ENCODE measurements at regions not wholly inside any gene's neighbourhood (a gene's known extent, or its start where the extent isn't known, plus 50 kb on each side); places are given as distances from the start of the nearest gene placed in this dataset.

GRCh38 chr18:39302481-39302880, 1736.9 kb upstream of the CELF4 start:
- no peaks in the 10 kb centered on the region for H3K9me3 ChIP-seq (ENCODE audit: low read depth)
- DNase-seq (ENCODE audit: low read depth in 1 of 2, low spot score in 1 of 2): no peak
- H3K4me1 ChIP-seq (ENCODE audit: low read depth): no peaks in the 10 kb centered on the region
- no peaks in the 10 kb centered on the region for H3K27me3 ChIP-seq
- no peaks in the 10 kb centered on the region for H3K36me3 ChIP-seq
- TF ChIP-seq CTCF (IDR thresholded peaks at IDR 0.05; ENCODE audit: low read depth, low read length): no peak
- H3K27ac ChIP-seq: no peak overlapping the region
- no peak overlapping the region for H3K4me3 ChIP-seq

DNA sequence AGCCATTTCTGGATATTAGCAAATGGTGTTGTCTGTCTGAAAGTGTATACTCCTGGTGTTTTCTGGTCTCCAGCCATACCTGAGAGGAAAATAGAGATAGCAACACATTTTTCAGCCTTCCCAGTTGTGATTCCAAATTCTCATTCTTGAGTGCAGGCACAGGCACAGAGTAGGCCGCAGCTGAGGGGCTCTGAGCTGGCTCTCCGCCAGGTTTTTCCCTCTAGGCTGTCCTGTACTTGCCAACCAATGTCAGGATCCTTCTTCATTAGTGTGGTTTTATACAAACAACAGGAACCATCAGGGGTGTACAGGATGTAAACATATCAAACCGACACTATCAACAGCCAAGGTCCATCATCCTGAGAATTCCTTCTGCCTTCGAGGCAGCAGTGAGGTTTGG, 1733.6 kb upstream of the CELF4 start:
- H3K9me3 ChIP-seq (ENCODE audit: low read depth): no peaks in the 10 kb centered on the region
- peak in 1 of 2 donors; percentile 40 for DNase-seq (ENCODE audit: low read depth in 1 of 2, low spot score in 1 of 2)
- H3K27me3 ChIP-seq: no peaks in the 10 kb centered on the region
- H3K27ac ChIP-seq: no peak overlapping the region
- no peak overlapping the region for H3K4me3 ChIP-seq
- no peaks in the 10 kb centered on the region for H3K36me3 ChIP-seq
- TF ChIP-seq CTCF (IDR thresholded peaks at IDR 0.05; ENCODE audit: low read depth, low read length): no peak
- H3K4me1 ChIP-seq (ENCODE audit: low read depth): no peaks in the 10 kb centered on the region

GRCh38 chr18:39297225-39297624, 1731.6 kb upstream of the CELF4 start:
- no peak for DNase-seq (ENCODE audit: low read depth in 1 of 2, low spot score in 1 of 2)
- no peak for TF ChIP-seq CTCF (IDR thresholded peaks at IDR 0.05; ENCODE audit: low read depth, low read length)
- Histone ChIP-seq H3K27ac (no peak overlapping the region), H3K4me1 (ENCODE audit: low read depth) (no peaks in the 10 kb centered on the region), H3K9me3 (ENCODE audit: low read depth) (no peaks in the 10 kb centered on the region), H3K27me3 (no peaks in the 10 kb centered on the region), H3K36me3 (no peaks in the 10 kb centered on the region), H3K4me3 (no peak overlapping the region)

DNA sequence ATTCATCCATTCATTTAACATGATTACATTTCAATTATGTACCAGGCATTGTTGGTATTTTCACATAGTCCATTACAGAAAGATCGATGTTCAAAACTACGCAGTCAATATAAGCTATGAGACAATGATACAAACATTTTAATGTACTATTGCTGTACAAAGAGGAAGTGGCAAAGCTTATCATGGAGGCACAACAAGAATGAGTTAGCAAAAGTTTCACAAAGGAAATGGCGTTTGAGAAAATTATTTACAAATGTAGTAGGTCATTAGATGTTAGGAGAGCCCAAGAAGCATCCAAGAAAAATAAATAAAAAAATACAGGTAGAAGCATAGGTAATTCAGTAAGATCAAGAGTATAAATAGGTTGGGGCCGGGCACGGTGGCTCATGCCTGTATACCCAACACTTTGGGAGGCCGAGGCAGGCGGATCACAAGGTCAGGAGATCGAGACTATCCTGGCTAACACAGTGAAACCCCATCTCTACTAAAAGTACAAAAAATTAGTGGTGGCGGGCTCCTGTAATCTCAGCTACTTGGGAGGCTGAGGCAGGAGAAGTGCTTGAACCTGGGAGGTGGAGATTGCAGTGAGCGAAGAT, 1730.8 kb upstream of the CELF4 start:
- Histone ChIP-seq H3K4me1 (ENCODE audit: low read depth) (no peaks in the 10 kb centered on the region), H3K27ac (no peak overlapping the region), H3K9me3 (ENCODE audit: low read depth) (no peaks in the 10 kb centered on the region), H3K36me3 (no peaks in the 10 kb centered on the region), H3K27me3 (no peaks in the 10 kb centered on the region), H3K4me3 (no peak overlapping the region)
- no peak for TF ChIP-seq CTCF (IDR thresholded peaks at IDR 0.05; ENCODE audit: low read depth, low read length)
- DNase-seq (ENCODE audit: low read depth in 1 of 2, low spot score in 1 of 2): no peak

DNA sequence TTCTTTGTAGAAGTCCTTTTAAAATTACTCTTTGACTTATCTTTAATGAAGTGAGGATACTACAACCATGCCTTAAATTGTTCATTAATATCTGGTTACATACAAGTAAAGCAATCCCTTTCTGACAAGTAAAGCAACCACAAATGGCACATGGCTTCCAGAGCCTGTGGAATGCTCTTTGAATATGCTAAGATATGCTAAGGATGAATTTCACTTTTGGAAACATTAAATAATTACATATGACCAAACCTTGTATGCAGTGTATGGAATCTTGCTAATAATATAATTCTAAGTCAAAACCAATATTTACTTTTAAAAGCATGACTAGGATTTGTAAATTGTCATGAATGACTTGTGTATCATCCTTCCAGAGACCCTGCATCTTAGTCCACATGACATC, 1711.2 kb upstream of the CELF4 start:
- Histone ChIP-seq H3K4me1 (ENCODE audit: low read depth) (peaks cover 7% of the 10 kb centered on the region), H3K9me3 (ENCODE audit: low read depth) (no peaks in the 10 kb centered on the region), H3K4me3 (no peak overlapping the region), H3K36me3 (no peaks in the 10 kb centered on the region), H3K27me3 (no peaks in the 10 kb centered on the region), H3K27ac (no peak overlapping the region)
- TF ChIP-seq CTCF (IDR thresholded peaks at IDR 0.05; ENCODE audit: low read depth, low read length): no peak
- no peak for DNase-seq (ENCODE audit: low read depth in 1 of 2, low spot score in 1 of 2)

- peaks cover 13% of the 10 kb centered on the region for H3K4me1 ChIP-seq (ENCODE audit: low read depth)
- peak in 1 of 2 donors; percentile 46 for DNase-seq (ENCODE audit: low read depth in 1 of 2, low spot score in 1 of 2)
- no peaks in the 10 kb centered on the region for H3K9me3 ChIP-seq (ENCODE audit: low read depth)
- no peaks in the 10 kb centered on the region for H3K27me3 ChIP-seq
- no peak overlapping the region for H3K4me3 ChIP-seq
- H3K27ac ChIP-seq: no peak overlapping the region
- TF ChIP-seq CTCF (IDR thresholded peaks at IDR 0.05; ENCODE audit: low read depth, low read length): peak; percentile 15
- H3K36me3 ChIP-seq: no peaks in the 10 kb centered on the region
Measured at GRCh38 chr18:39274535-39274934, 1708.9 kb upstream of the CELF4 start.

All from cardiac muscle cell (in vitro differentiated cells and primary cell).